ENCODE measurements at regions not wholly inside any gene's neighbourhood (a gene's known extent, or its start where the extent isn't known, plus 50 kb on each side); places are given as distances from the start of the nearest gene placed in this dataset.

DNA sequence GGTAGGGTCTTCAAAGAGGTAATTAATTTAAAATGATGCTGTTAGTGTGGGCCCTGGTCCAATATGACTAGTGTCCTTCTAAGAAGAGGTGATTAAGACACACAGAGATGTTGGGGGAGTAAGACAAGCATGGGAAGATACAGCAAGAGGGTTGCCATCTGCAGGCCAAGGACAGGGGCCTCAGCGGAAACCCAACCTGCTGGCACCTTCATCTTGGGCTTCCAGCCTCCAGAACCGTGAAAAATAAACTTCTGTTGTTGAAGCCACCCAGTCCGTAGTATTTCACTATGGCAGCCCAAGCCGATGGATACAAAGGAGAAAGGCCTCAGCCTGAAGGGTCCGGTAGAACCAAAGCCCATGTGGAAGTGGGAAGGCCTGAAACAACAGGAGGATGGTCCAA, 161.7 kb upstream of the UBE2E1 start:
- Histone ChIP-seq H3K27ac (ENCODE audit: low read depth, low read length) (no peak overlapping the region), H3K9me3 (ENCODE audit: low read depth, low read length) (no peaks in the 10 kb centered on the region), H3K36me3 (ENCODE audit: insufficient read depth, low read length) (no peaks in the 10 kb centered on the region), H2AFZ (ENCODE audit: low read length) (no peak overlapping the region), H3K79me2 (ENCODE audit: insufficient read depth, low read length) (no peaks in the 10 kb centered on the region), H3K4me1 (ENCODE audit: insufficient read depth, low read length) (peaks cover 4% of the 10 kb centered on the region), H3K4me2 (ENCODE audit: insufficient read depth, low read length) (no peak overlapping the region), H3K27me3 (ENCODE audit: insufficient read depth, low read length) (no peaks in the 10 kb centered on the region), H3K4me3 (ENCODE audit: insufficient read depth, low read length) (no peak overlapping the region), H4K20me1 (ENCODE audit: insufficient read depth, low read length) (no peaks in the 10 kb centered on the region)
- TF ChIP-seq, protein P1, sequence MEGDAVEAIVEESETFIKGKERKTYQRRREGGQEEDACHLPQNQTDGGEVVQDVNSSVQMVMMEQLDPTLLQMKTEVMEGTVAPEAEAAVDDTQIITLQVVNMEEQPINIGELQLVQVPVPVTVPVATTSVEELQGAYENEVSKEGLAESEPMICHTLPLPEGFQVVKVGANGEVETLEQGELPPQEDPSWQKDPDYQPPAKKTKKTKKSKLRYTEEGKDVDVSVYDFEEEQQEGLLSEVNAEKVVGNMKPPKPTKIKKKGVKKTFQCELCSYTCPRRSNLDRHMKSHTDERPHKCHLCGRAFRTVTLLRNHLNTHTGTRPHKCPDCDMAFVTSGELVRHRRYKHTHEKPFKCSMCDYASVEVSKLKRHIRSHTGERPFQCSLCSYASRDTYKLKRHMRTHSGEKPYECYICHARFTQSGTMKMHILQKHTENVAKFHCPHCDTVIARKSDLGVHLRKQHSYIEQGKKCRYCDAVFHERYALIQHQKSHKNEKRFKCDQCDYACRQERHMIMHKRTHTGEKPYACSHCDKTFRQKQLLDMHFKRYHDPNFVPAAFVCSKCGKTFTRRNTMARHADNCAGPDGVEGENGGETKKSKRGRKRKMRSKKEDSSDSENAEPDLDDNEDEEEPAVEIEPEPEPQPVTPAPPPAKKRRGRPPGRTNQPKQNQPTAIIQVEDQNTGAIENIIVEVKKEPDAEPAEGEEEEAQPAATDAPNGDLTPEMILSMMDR (IDR thresholded peaks at IDR 0.05; ENCODE audit: extremely low read depth, low read depth, low read length): no peak
- DNase-seq (ENCODE audit: insufficient read length, low spot score, missing footprints): no peak

DNA sequence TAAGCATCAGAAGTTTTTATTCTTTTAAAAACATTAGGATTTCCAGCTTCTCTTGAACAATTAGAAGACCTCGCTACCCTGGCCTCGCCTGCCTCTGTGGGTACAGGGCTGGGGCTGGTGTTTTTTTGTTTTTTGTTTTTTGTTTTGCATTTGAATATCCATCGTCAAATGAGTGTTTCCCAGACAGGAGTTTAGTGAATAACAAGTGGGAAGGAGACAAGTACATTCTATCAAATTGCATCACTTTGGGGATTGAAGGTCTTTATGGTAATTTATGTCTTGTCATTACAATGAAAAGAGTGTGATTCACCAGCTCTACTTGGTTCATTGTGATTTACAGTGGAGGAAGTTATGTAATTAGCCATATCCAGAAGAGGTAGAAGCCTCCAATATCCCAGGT, 161.1 kb upstream of the UBE2E1 start:
- H3K4me1 ChIP-seq (ENCODE audit: insufficient read depth, low read length): peaks cover 10% of the 10 kb centered on the region
- no peaks in the 10 kb centered on the region for H3K79me2 ChIP-seq (ENCODE audit: insufficient read depth, low read length)
- H3K4me3 ChIP-seq (ENCODE audit: insufficient read depth, low read length): no peak overlapping the region
- no peaks in the 10 kb centered on the region for H3K36me3 ChIP-seq (ENCODE audit: insufficient read depth, low read length)
- no peak for DNase-seq (ENCODE audit: insufficient read length, low spot score, missing footprints)
- H4K20me1 ChIP-seq (ENCODE audit: insufficient read depth, low read length): no peaks in the 10 kb centered on the region
- no peak overlapping the region for H2AFZ ChIP-seq (ENCODE audit: low read length)
- no peaks in the 10 kb centered on the region for H3K27me3 ChIP-seq (ENCODE audit: insufficient read depth, low read length)
- H3K27ac ChIP-seq (ENCODE audit: low read depth, low read length): no peak overlapping the region
- H3K9me3 ChIP-seq (ENCODE audit: low read depth, low read length): no peaks in the 10 kb centered on the region
- no peak overlapping the region for H3K4me2 ChIP-seq (ENCODE audit: insufficient read depth, low read length)
- TF ChIP-seq, protein P1 (IDR thresholded peaks at IDR 0.05; ENCODE audit: extremely low read depth, low read depth, low read length): no peak

DNA sequence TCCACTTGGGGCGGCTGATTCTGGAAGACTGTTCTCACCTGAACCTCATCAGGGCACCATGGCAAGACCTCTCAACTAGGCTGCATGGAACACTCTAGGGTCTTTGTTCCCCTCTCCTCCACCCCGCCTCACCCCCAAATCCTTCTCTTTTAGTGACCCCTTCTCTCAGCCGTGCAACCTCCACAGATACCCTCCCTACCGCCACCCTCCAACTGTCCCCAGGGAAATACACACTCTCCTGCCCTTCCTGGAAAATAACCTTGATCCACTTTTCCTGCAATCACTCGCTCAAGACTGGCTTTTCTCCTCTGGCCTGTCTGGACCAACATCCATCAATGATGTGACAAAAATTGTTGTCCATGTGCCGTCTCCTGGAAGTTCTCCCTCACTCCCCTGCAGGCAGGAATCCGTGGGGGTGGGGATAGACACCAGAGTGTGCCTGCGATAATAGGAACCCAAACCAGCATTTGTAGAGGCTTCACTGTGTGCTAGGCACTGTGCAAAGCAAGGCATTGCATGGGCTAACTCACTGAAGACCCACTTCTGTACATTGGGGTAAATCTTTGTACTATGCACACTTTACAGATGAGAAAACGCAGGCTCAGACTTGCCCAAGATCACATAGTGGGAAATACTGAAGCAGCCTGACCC, 160.1 kb upstream of the UBE2E1 start:
- H4K20me1 ChIP-seq (ENCODE audit: insufficient read depth, low read length): no peaks in the 10 kb centered on the region
- no peak overlapping the region for H3K4me2 ChIP-seq (ENCODE audit: insufficient read depth, low read length)
- no peak overlapping the region for H3K27ac ChIP-seq (ENCODE audit: low read depth, low read length)
- H3K4me1 ChIP-seq (ENCODE audit: insufficient read depth, low read length): peaks cover 18% of the 10 kb centered on the region
- TF ChIP-seq, protein P1 (IDR thresholded peaks at IDR 0.05; ENCODE audit: extremely low read depth, low read depth, low read length): no peak
- no peak overlapping the region for H2AFZ ChIP-seq (ENCODE audit: low read length)
- no peaks in the 10 kb centered on the region for H3K27me3 ChIP-seq (ENCODE audit: insufficient read depth, low read length)
- no peaks in the 10 kb centered on the region for H3K79me2 ChIP-seq (ENCODE audit: insufficient read depth, low read length)
- H3K36me3 ChIP-seq (ENCODE audit: insufficient read depth, low read length): no peaks in the 10 kb centered on the region
- H3K9me3 ChIP-seq (ENCODE audit: low read depth, low read length): no peaks in the 10 kb centered on the region
- no peak for DNase-seq (ENCODE audit: insufficient read length, low spot score, missing footprints)
- no peak overlapping the region for H3K4me3 ChIP-seq (ENCODE audit: insufficient read depth, low read length)

DNA sequence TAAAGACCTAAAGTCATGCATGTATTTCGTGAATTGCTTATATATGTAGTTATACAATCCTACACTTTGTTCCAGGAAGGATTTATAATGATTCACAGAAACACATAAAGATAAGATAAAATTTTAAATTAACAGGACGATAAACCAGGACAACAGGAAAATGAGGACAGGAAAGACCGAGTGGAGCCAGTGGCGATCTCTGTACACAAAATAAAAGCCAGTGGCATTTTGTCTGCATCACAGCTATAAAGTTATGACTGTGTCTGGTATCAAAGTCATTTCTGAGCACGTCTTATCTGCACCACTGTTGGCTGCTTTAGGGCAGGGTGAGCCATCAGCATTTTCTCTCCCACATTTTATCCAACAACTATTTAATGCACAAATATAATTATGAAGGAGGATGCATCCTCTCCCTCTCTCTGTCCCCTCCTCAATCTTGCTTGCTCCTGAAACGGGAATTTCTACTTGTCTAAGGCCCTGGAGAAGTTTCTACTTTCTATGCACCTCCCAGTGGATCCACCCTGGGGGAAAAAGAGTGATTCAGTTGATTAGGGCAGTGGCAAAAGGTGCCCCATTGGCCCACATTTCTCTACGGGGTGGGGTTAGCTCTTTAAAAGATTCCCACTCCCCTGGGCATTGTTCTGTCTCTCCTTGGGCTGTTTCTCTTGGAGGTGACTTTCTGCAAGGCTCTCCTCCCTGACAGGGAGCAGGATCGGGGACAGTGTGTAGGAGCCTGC, 159.4 kb upstream of the UBE2E1 start:
- Histone ChIP-seq H3K36me3 (ENCODE audit: insufficient read depth, low read length) (no peaks in the 10 kb centered on the region), H3K4me2 (ENCODE audit: insufficient read depth, low read length) (no peak overlapping the region), H3K79me2 (ENCODE audit: insufficient read depth, low read length) (no peaks in the 10 kb centered on the region), H3K27me3 (ENCODE audit: insufficient read depth, low read length) (no peaks in the 10 kb centered on the region), H3K4me3 (ENCODE audit: insufficient read depth, low read length) (no peak overlapping the region), H3K9me3 (ENCODE audit: low read depth, low read length) (no peaks in the 10 kb centered on the region), H2AFZ (ENCODE audit: low read length) (peak overlapping the region; percentile 20), H3K27ac (ENCODE audit: low read depth, low read length) (no peak overlapping the region), H3K4me1 (ENCODE audit: insufficient read depth, low read length) (peaks cover 24% of the 10 kb centered on the region), H4K20me1 (ENCODE audit: insufficient read depth, low read length) (no peaks in the 10 kb centered on the region)
- DNase-seq (ENCODE audit: insufficient read length, low spot score, missing footprints): no peak
- TF ChIP-seq, protein P1 (IDR thresholded peaks at IDR 0.05; ENCODE audit: extremely low read depth, low read depth, low read length): no peak

Data from osteoblast (primary cell).